Neural cell (in vitro differentiated cells): ENCODE measurements at regions not wholly inside any gene's neighbourhood (a gene's known extent, or its start where the extent isn't known, plus 50 kb on each side); places are given as distances from the start of the nearest gene placed in this dataset.

Source experiments
- EP300 ChIP-seq: fragments of 450-650 bp; conservative IDR thresholded peaks from 2 replicates; pipeline ENCODE4 v1.6.1; 2014; ENCODE audit warnings: antibody characterized with exemption, mild to moderate bottlenecking, moderate library complexity; ENCODE audit not compliant: poor library complexity, severe bottlenecking
- EZH2 ChIP-seq: fragments of 200-600, 300-800 bp; shearing (Covaris generic), sonication (generic); IDR thresholded peaks from 2 replicates; pipeline ENCODE4 v1.6.1; 2014; ENCODE audit warnings: antibody characterized with exemption, low read length, borderline replicate concordance, mild to moderate bottlenecking; ENCODE audit not compliant: insufficient read depth, poor library complexity, severe bottlenecking
- MXI1 ChIP-seq: fragments of 450-650 bp; conservative IDR thresholded peaks from 2 replicates; pipeline ENCODE4 v1.6.1; 2014; ENCODE audit warnings: antibody characterized with exemption, mild to moderate bottlenecking; ENCODE audit not compliant: poor library complexity, severe bottlenecking
- POLR2AphosphoS5 ChIP-seq: IDR thresholded peaks from 2 replicates; pipeline ENCODE4 v1.6.1; 2012
- RAD21 ChIP-seq: fragments of 450-650 bp; conservative IDR thresholded peaks from 2 replicates; pipeline ENCODE4 v1.6.1; 2014; ENCODE audit warnings: antibody characterized with exemption, mild to moderate bottlenecking, moderate library complexity
- SMC3 ChIP-seq: fragments of 450-650 bp; conservative IDR thresholded peaks from 2 replicates; pipeline ENCODE4 v1.6.1; 2014; ENCODE audit warnings: antibody characterized with exemption, mild to moderate bottlenecking, moderate library complexity; ENCODE audit not compliant: poor library complexity
- TAF1 ChIP-seq: IDR thresholded peaks from 2 replicates; pipeline ENCODE4 v1.6.1; 2012; ENCODE audit warnings: low read depth
- TF ChIP-seq, protein P1 (sequence below): fragments of 450-650 bp; IDR thresholded peaks from 2 replicates; pipeline ENCODE4 v1.5.1; 2014; ENCODE audit warnings: antibody characterized with exemption, mild to moderate bottlenecking, moderate library complexity; ENCODE audit not compliant: poor library complexity, severe bottlenecking
- TF ChIP-seq, protein P2 (sequence below): IDR thresholded peaks from 2 replicates; pipeline ENCODE4 v1.6.1; 2012; ENCODE audit warnings: borderline replicate concordance

DNA sequence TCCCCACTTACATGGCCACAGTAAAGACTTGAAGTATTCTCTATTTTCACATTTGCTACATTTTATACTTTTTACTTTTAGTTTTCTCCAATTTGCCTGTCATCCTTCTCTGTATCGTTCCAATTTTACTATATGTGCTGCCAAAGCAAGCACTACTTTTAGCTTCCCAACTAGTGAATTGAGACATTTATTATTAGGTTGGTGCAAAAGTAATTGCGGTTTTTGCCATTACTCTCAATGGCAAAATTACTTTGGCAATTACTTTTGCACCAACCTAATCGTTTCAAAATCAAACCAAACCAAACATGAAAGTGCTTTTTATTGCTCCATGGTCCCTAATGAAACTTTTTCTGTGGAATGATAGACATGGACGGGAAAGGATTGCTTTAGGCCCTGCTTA, 56.6 kb upstream of the ATF3 start:
- TF ChIP-seq, protein P1, sequence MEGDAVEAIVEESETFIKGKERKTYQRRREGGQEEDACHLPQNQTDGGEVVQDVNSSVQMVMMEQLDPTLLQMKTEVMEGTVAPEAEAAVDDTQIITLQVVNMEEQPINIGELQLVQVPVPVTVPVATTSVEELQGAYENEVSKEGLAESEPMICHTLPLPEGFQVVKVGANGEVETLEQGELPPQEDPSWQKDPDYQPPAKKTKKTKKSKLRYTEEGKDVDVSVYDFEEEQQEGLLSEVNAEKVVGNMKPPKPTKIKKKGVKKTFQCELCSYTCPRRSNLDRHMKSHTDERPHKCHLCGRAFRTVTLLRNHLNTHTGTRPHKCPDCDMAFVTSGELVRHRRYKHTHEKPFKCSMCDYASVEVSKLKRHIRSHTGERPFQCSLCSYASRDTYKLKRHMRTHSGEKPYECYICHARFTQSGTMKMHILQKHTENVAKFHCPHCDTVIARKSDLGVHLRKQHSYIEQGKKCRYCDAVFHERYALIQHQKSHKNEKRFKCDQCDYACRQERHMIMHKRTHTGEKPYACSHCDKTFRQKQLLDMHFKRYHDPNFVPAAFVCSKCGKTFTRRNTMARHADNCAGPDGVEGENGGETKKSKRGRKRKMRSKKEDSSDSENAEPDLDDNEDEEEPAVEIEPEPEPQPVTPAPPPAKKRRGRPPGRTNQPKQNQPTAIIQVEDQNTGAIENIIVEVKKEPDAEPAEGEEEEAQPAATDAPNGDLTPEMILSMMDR: no peak
- no peak for TF ChIP-seq POLR2AphosphoS5
- no peak for TF ChIP-seq RAD21
- TF ChIP-seq, protein P2, sequence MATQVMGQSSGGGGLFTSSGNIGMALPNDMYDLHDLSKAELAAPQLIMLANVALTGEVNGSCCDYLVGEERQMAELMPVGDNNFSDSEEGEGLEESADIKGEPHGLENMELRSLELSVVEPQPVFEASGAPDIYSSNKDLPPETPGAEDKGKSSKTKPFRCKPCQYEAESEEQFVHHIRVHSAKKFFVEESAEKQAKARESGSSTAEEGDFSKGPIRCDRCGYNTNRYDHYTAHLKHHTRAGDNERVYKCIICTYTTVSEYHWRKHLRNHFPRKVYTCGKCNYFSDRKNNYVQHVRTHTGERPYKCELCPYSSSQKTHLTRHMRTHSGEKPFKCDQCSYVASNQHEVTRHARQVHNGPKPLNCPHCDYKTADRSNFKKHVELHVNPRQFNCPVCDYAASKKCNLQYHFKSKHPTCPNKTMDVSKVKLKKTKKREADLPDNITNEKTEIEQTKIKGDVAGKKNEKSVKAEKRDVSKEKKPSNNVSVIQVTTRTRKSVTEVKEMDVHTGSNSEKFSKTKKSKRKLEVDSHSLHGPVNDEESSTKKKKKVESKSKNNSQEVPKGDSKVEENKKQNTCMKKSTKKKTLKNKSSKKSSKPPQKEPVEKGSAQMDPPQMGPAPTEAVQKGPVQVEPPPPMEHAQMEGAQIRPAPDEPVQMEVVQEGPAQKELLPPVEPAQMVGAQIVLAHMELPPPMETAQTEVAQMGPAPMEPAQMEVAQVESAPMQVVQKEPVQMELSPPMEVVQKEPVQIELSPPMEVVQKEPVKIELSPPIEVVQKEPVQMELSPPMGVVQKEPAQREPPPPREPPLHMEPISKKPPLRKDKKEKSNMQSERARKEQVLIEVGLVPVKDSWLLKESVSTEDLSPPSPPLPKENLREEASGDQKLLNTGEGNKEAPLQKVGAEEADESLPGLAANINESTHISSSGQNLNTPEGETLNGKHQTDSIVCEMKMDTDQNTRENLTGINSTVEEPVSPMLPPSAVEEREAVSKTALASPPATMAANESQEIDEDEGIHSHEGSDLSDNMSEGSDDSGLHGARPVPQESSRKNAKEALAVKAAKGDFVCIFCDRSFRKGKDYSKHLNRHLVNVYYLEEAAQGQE: no peak
- no peak for TF ChIP-seq EZH2
- no peak for TF ChIP-seq TAF1
- no peak for TF ChIP-seq SMC3
- TF ChIP-seq EP300: no peak
- TF ChIP-seq MXI1: no peak
